22Rv1 (cell line): ENCODE measurements at regions not wholly inside any gene's neighbourhood (a gene's known extent, or its start where the extent isn't known, plus 50 kb on each side); places are given as distances from the start of the nearest gene placed in this dataset.

Experiments used
- CTCF ChIP-seq: fragments of 450-650 bp; IDR thresholded peaks from 2 replicates; pipeline ENCODE4 v1.5.1; 2017; ENCODE audit warnings: mild to moderate bottlenecking
- ZFX ChIP-seq: fragments of 450-650 bp; IDR thresholded peaks from 2 replicates; pipeline ENCODE4 v1.6.1; 2017; ENCODE audit warnings: antibody characterized with exemption, borderline replicate concordance

GRCh38 chr2:64913357-64913869 lies 75.8 kb upstream of the SLC1A4 start:
- TF ChIP-seq CTCF, result peak; percentile 62
- no peak for TF ChIP-seq ZFX
